ENCODE measurements at regions not wholly inside any gene's neighbourhood (a gene's known extent, or its start where the extent isn't known, plus 50 kb on each side); places are given as distances from the start of the nearest gene placed in this dataset.

GRCh38 chr3:167115331-167115934, 264.7 kb downstream of the ZBBX start:
- intact Hi-C loops (cut with DNase I), result no loop called here
- Histone ChIP-seq H3K27ac (no peak overlapping the region), H3K27me3 (no peaks in the 10 kb centered on the region), H3K4me1 (peaks cover 0 to 5% (median 0%) of the 10 kb centered on the region in 9 donors), H3K9me3 (no peaks in the 10 kb centered on the region), H3K4me3 (no peak overlapping the region), H3K36me3 (no peaks in the 10 kb centered on the region)
- no peak for ATAC-seq
- DNase-seq, result no peak
- TF ChIP-seq CTCF (IDR thresholded peaks at IDR 0.05), result no peak
- WGBS, 2 donors, result 91 to 94% methylated on average over 11 of the region's 11 CpGs

GRCh38 chr3:167114619-167115018, 265.5 kb downstream of the ZBBX start:
- intact Hi-C loops (cut with DNase I), result loop anchor here in 1 of 10 donors (5.0 kb wide), 1 partner anchor 722 kb away; no protein-coding TSS in a partner anchor
- H3K4me1 ChIP-seq, result peaks cover 0 to 5% (median 0%) of the 10 kb centered on the region in 9 donors
- H3K9me3 ChIP-seq, result no peaks in the 10 kb centered on the region
- no peak for ATAC-seq
- H3K27ac ChIP-seq, result no peak overlapping the region
- no peak overlapping the region for H3K4me3 ChIP-seq
- WGBS, 2 donors, result 94 to 97% methylated on average over 8 of the region's 8 CpGs
- no peak for DNase-seq
- no peak for TF ChIP-seq CTCF (IDR thresholded peaks at IDR 0.05)
- no peaks in the 10 kb centered on the region for H3K36me3 ChIP-seq
- H3K27me3 ChIP-seq, result no peaks in the 10 kb centered on the region

- DNase-seq (no peak), ATAC-seq (no peak)
- H3K27me3 ChIP-seq, result no peaks in the 10 kb centered on the region
- intact Hi-C loops (cut with DNase I), result loop anchor here in 1 of 10 donors (5.0 kb wide), 1 partner anchor 721 kb away; no protein-coding TSS in a partner anchor
- H3K4me3 ChIP-seq, result no peak overlapping the region
- H3K27ac ChIP-seq, result no peak overlapping the region
- no peaks in the 10 kb centered on the region for H3K9me3 ChIP-seq
- H3K4me1 ChIP-seq, result peaks cover 0 to 5% (median 0%) of the 10 kb centered on the region in 9 donors
- no peak for TF ChIP-seq CTCF (IDR thresholded peaks at IDR 0.05)
- 84 to 89% methylated on average over 12 of the region's 12 CpGs for WGBS, 2 donors
- H3K36me3 ChIP-seq, result no peaks in the 10 kb centered on the region
Observed at GRCh38 chr3:167113035-167113830, 266.9 kb downstream of the ZBBX start.

- intact Hi-C loops (cut with DNase I), result loop anchor here in 1 of 10 donors (5.0 kb wide), 1 partner anchor 719 kb away; no protein-coding TSS in a partner anchor
- DNase-seq (no peak), ATAC-seq (peak in 2 of 8 donors; percentile 46 to 73)
- Histone ChIP-seq H3K27ac (no peak overlapping the region), H3K36me3 (no peaks in the 10 kb centered on the region), H3K4me1 (peaks cover 0 to 5% (median 0%) of the 10 kb centered on the region in 9 donors), H3K9me3 (no peaks in the 10 kb centered on the region), H3K4me3 (no peak overlapping the region), H3K27me3 (no peaks in the 10 kb centered on the region)
- no peak for TF ChIP-seq CTCF (IDR thresholded peaks at IDR 0.05)
- 55 to 58% methylated on average over 8 of the region's 8 CpGs for WGBS, 2 donors
Observed at GRCh38 chr3:167110901-167111300, 269.2 kb downstream of the ZBBX start.
